ENCODE measurements at regions not wholly inside any gene's neighbourhood (a gene's known extent, or its start where the extent isn't known, plus 50 kb on each side); places are given as distances from the start of the nearest gene placed in this dataset.

DNA sequence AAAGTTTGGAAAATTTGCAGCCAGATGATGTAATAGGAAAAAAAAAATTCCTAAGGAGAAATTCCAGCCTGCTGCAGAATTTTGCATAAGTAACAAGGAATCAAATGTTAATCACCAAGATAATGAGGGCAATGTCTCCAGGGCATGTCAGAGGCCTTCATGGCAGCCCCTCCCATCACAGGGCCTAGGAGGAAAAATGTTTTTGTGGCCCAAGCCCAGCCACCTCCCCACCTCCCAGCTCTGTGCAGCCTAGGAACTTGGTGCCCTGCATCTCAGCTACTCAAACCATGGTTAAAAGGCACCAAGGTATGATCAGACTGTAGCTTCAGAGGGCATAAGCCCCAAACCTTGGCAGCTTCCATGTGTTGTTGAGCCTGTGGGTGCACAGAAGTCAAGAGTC is 704.7 kb upstream of the ROBO1 start:
- TF ChIP-seq, protein P1, sequence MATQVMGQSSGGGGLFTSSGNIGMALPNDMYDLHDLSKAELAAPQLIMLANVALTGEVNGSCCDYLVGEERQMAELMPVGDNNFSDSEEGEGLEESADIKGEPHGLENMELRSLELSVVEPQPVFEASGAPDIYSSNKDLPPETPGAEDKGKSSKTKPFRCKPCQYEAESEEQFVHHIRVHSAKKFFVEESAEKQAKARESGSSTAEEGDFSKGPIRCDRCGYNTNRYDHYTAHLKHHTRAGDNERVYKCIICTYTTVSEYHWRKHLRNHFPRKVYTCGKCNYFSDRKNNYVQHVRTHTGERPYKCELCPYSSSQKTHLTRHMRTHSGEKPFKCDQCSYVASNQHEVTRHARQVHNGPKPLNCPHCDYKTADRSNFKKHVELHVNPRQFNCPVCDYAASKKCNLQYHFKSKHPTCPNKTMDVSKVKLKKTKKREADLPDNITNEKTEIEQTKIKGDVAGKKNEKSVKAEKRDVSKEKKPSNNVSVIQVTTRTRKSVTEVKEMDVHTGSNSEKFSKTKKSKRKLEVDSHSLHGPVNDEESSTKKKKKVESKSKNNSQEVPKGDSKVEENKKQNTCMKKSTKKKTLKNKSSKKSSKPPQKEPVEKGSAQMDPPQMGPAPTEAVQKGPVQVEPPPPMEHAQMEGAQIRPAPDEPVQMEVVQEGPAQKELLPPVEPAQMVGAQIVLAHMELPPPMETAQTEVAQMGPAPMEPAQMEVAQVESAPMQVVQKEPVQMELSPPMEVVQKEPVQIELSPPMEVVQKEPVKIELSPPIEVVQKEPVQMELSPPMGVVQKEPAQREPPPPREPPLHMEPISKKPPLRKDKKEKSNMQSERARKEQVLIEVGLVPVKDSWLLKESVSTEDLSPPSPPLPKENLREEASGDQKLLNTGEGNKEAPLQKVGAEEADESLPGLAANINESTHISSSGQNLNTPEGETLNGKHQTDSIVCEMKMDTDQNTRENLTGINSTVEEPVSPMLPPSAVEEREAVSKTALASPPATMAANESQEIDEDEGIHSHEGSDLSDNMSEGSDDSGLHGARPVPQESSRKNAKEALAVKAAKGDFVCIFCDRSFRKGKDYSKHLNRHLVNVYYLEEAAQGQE (IDR thresholded peaks at IDR 0.05; ENCODE audit: insufficient read depth in 1 of 2, low read depth in 2 of 2, low read length in 1 of 2): no peak
- TF ChIP-seq, protein P2, sequence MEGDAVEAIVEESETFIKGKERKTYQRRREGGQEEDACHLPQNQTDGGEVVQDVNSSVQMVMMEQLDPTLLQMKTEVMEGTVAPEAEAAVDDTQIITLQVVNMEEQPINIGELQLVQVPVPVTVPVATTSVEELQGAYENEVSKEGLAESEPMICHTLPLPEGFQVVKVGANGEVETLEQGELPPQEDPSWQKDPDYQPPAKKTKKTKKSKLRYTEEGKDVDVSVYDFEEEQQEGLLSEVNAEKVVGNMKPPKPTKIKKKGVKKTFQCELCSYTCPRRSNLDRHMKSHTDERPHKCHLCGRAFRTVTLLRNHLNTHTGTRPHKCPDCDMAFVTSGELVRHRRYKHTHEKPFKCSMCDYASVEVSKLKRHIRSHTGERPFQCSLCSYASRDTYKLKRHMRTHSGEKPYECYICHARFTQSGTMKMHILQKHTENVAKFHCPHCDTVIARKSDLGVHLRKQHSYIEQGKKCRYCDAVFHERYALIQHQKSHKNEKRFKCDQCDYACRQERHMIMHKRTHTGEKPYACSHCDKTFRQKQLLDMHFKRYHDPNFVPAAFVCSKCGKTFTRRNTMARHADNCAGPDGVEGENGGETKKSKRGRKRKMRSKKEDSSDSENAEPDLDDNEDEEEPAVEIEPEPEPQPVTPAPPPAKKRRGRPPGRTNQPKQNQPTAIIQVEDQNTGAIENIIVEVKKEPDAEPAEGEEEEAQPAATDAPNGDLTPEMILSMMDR (IDR thresholded peaks at IDR 0.05): no peak
- TF ChIP-seq POLR2AphosphoS5 (IDR thresholded peaks at IDR 0.05; ENCODE audit: low read depth, low read length): no peak
- no peak for TF ChIP-seq SIN3A (IDR thresholded peaks at IDR 0.05; ENCODE audit: borderline replicate concordance, insufficient read depth, low read depth, low read length)

Data from Panc1 (cell line).